ENCODE measurements at regions not wholly inside any gene's neighbourhood (a gene's known extent, or its start where the extent isn't known, plus 50 kb on each side); places are given as distances from the start of the nearest gene placed in this dataset.

DNA sequence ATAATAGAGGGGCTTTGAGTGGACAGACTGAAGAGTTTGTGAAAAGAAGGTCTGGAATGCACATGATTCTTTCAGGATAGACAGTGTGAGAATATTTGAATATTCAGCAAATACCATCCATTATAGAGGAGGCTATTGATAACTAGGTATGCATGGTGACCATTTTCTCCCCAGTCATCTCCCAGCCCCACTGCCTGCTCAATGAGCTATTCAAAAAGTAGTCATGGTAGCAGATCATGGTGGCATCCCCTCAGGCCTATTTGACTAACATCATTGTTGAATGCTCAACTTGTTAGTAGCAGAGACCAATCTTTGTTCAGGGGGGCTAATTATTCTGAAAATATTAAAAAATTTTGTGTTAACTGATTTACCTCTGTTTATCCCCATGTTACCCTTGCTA, 311.6 kb downstream of the S1PR1 start:
- no peaks in the 10 kb centered on the region for H3K27me3 Mint-ChIP-seq (ENCODE audit: unreplicated experiment)
- DNase-seq (ENCODE audit: extremely low spot score, unreplicated experiment): no peak
- no peak overlapping the region for H3K4me3 Mint-ChIP-seq (ENCODE audit: unreplicated experiment)
- no peaks in the 10 kb centered on the region for H3K36me3 Mint-ChIP-seq (ENCODE audit: unreplicated experiment)
- TF ChIP-seq, protein P1, sequence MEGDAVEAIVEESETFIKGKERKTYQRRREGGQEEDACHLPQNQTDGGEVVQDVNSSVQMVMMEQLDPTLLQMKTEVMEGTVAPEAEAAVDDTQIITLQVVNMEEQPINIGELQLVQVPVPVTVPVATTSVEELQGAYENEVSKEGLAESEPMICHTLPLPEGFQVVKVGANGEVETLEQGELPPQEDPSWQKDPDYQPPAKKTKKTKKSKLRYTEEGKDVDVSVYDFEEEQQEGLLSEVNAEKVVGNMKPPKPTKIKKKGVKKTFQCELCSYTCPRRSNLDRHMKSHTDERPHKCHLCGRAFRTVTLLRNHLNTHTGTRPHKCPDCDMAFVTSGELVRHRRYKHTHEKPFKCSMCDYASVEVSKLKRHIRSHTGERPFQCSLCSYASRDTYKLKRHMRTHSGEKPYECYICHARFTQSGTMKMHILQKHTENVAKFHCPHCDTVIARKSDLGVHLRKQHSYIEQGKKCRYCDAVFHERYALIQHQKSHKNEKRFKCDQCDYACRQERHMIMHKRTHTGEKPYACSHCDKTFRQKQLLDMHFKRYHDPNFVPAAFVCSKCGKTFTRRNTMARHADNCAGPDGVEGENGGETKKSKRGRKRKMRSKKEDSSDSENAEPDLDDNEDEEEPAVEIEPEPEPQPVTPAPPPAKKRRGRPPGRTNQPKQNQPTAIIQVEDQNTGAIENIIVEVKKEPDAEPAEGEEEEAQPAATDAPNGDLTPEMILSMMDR (IDR thresholded peaks at IDR 0.05): no peak
- no peak overlapping the region for H3K27ac Mint-ChIP-seq (ENCODE audit: unreplicated experiment)
- H3K9me3 Mint-ChIP-seq (ENCODE audit: unreplicated experiment): no peaks in the 10 kb centered on the region
- H3K4me1 Mint-ChIP-seq (ENCODE audit: unreplicated experiment): no peaks in the 10 kb centered on the region

DNA sequence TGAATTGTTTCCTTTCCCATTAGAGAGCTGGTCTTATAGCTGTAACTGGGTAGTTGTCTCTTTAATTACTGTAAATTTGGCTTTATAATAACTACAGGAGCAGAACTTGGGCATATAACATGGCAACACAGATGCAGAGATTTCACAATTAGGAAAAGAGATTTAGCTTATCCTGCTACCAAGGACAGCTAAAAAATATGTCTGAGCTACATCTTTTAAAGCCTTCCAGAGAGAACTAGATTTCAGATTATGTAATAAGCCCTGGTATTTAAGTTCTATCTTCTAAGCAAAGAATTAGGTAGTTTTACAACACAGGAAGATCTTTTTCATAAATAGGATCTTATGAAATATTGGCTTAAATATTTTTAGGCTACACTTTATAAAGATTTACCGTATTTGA, 313.8 kb downstream of the S1PR1 start:
- no peaks in the 10 kb centered on the region for H3K27me3 Mint-ChIP-seq (ENCODE audit: unreplicated experiment)
- H3K36me3 Mint-ChIP-seq (ENCODE audit: unreplicated experiment): no peaks in the 10 kb centered on the region
- H3K4me1 Mint-ChIP-seq (ENCODE audit: unreplicated experiment): no peaks in the 10 kb centered on the region

DNA sequence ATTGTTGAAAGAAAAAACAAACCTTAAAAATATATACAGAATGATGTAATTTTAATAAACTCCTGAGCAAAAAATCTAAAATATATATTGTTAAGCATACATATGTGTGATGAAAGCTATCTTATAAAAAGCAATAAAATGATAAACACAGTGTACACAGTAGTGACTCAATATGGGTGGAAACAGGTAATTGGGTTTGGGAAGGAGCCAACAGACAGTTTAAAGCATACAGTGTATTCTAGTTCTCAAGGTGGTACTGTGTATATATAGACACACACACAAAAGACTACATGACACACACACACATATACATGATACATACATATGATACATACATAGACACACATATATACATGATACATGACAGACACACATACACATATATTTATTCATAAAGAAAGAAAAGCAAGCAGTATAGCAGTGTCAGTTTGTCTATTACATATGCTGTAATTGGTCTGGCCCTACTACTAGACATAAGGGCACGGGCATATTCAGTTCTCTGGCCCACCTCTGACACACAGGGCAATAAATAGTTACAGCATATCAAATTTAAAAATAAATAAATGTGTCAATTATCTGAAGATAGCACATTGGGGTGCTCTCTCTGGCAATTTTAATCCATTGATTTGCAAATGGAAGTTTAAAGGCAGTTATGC, 330.2 kb downstream of the S1PR1 start:
- no peak overlapping the region for H3K27ac Mint-ChIP-seq (ENCODE audit: unreplicated experiment)
- H3K9me3 Mint-ChIP-seq (ENCODE audit: unreplicated experiment): no peaks in the 10 kb centered on the region
- TF ChIP-seq, protein P1 (IDR thresholded peaks at IDR 0.05): no peak
- no peaks in the 10 kb centered on the region for H3K36me3 Mint-ChIP-seq (ENCODE audit: unreplicated experiment)
- no peak for DNase-seq (ENCODE audit: extremely low spot score, unreplicated experiment)
- no peak overlapping the region for H3K4me3 Mint-ChIP-seq (ENCODE audit: unreplicated experiment)
- no peaks in the 10 kb centered on the region for H3K4me1 Mint-ChIP-seq (ENCODE audit: unreplicated experiment)
- H3K27me3 Mint-ChIP-seq (ENCODE audit: unreplicated experiment): peaks cover 5% of the 10 kb centered on the region

More for the DNA sequence above, 313.8 kb downstream of the S1PR1 start:
- peaks cover 11% of the 10 kb centered on the region for H3K9me3 Mint-ChIP-seq (ENCODE audit: unreplicated experiment)
- DNase-seq (ENCODE audit: extremely low spot score, unreplicated experiment): no peak
- TF ChIP-seq, protein P1 (IDR thresholded peaks at IDR 0.05): no peak
- H3K27ac Mint-ChIP-seq (ENCODE audit: unreplicated experiment): no peak overlapping the region
- H3K4me3 Mint-ChIP-seq (ENCODE audit: unreplicated experiment): no peak overlapping the region

DNA sequence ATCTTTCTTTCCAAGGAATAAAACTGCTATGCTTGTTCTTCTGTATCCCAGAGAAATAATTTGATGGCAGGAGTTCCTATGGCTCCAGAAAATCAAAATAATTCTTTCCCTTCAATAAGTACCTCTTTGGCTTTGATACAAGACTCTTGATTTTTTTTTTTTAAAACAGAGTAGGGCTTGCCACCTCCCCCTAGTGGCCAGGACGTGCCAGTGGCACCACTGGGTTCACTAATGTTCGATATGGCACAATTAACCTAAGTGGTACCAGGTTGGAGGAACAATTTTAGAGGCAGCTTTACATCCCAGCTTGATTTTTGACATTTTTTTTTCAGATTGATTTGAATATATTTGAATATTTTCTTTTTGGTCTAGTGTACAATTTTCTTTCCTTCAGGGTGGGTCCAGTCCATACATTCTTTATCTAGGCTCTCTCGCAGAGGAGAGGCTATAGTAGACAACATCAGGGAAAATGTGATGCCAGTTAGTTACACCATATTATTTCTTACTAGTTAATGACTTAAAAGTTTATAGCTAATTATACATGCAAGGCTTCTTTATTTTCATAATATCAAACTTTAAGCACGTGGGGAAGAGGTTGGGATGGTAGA, 330.9 kb downstream of the S1PR1 start:
- no peak for DNase-seq (ENCODE audit: extremely low spot score, unreplicated experiment)
- peaks cover 5% of the 10 kb centered on the region for H3K27me3 Mint-ChIP-seq (ENCODE audit: unreplicated experiment)
- TF ChIP-seq, protein P1 (IDR thresholded peaks at IDR 0.05): peak; percentile 85
- H3K27ac Mint-ChIP-seq (ENCODE audit: unreplicated experiment): no peak overlapping the region
- no peaks in the 10 kb centered on the region for H3K36me3 Mint-ChIP-seq (ENCODE audit: unreplicated experiment)
- H3K9me3 Mint-ChIP-seq (ENCODE audit: unreplicated experiment): no peaks in the 10 kb centered on the region
- no peak overlapping the region for H3K4me3 Mint-ChIP-seq (ENCODE audit: unreplicated experiment)
- H3K4me1 Mint-ChIP-seq (ENCODE audit: unreplicated experiment): no peaks in the 10 kb centered on the region

DNA sequence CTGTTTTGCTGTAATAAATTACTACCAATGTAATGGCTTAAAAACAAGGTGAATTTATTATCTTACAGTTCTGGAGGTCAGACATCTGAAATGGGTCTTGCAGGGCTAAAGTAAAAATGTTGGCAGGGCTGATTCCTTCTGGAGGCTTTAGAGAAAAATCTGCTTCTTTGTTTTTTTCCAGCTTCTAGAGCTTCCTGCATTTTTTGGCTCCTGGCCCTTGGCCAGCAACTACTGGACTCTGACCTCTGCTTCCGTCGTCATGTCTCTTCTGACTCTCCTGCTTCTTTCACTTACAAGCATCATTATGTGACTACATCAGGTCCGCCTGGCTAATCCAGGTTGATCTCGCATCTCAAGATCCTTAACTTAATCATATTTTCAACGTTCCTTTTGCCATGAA, 350.9 kb downstream of the S1PR1 start:
- no peak overlapping the region for H3K4me3 Mint-ChIP-seq (ENCODE audit: unreplicated experiment)
- TF ChIP-seq, protein P1 (IDR thresholded peaks at IDR 0.05): no peak
- no peaks in the 10 kb centered on the region for H3K36me3 Mint-ChIP-seq (ENCODE audit: unreplicated experiment)
- H3K4me1 Mint-ChIP-seq (ENCODE audit: unreplicated experiment): no peaks in the 10 kb centered on the region
- no peak for DNase-seq (ENCODE audit: extremely low spot score, unreplicated experiment)
- H3K9me3 Mint-ChIP-seq (ENCODE audit: unreplicated experiment): no peaks in the 10 kb centered on the region
- peaks cover 4% of the 10 kb centered on the region for H3K27me3 Mint-ChIP-seq (ENCODE audit: unreplicated experiment)
- H3K27ac Mint-ChIP-seq (ENCODE audit: unreplicated experiment): no peak overlapping the region

All from osteocyte (in vitro differentiated cells).